ENCODE measurements at regions not wholly inside any gene's neighbourhood (a gene's known extent, or its start where the extent isn't known, plus 50 kb on each side); places are given as distances from the start of the nearest gene placed in this dataset.

DNA sequence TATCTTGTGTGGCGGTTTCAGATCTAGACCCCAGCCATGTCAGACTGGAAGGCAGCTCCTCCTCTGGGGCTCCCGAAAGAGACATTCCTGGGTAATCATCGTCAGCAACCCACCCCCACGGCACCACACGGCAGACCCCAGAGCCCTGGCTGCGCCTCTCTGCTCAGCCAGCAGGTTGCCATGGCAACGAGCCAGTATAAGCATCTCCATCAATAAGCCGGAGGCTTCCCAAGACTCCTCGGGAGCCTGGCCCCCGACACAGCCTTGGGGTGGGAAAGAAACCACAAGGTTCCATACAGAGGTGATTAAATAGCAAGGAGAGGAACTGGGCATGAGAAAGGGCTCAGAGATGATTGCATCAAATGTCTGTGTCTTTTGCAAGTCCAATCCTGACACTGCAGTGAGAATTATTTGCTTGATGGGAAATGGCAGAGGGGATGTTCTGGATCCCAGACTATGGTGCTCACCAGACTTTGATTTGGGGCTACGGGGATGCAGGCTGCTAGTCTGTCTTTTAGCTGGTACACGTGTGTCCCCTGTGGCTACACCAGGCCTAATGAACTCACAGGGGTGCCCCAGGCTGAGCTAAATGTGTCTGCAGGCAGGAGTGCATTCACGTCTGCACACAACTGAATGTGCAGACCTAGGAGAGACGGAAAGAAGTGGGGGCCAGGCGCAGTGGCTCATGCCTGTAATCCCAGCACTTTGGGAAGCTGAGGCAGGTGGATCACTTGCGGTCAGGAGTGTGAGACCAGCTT is 320.5 kb upstream of the TNRC6C start:
- no peak for DNase-seq

- DNase-seq = no peak
Measured at GRCh38 chr17:77640252-77640651, 318.3 kb upstream of the TNRC6C start.

GRCh38 chr17:77640916-77641605 is 317.4 kb upstream of the TNRC6C start:
- DNase-seq = no peak

- DNase-seq = no peak
Measured at GRCh38 chr17:77641718-77642117, 316.8 kb upstream of the TNRC6C start.

- no peak for DNase-seq
Measured at GRCh38 chr17:77644181-77645071, 314.1 kb upstream of the TNRC6C start.

- DNase-seq = no peak
Measured at GRCh38 chr17:77645072-77646045, 313.1 kb upstream of the TNRC6C start.

GRCh38 chr17:77646046-77646430 is 312.5 kb upstream of the TNRC6C start:
- no peak for DNase-seq

GRCh38 chr17:77647531-77647930 is 311.0 kb upstream of the TNRC6C start:
- no peak for DNase-seq

- no peak for DNase-seq
Measured at GRCh38 chr17:77649717-77650211, 308.7 kb upstream of the TNRC6C start.

- no peak for DNase-seq
Measured at GRCh38 chr17:77651988-77652387, 306.5 kb upstream of the TNRC6C start.

- no peak for DNase-seq
Measured at GRCh38 chr17:77654296-77654695, 304.2 kb upstream of the TNRC6C start.

DNA sequence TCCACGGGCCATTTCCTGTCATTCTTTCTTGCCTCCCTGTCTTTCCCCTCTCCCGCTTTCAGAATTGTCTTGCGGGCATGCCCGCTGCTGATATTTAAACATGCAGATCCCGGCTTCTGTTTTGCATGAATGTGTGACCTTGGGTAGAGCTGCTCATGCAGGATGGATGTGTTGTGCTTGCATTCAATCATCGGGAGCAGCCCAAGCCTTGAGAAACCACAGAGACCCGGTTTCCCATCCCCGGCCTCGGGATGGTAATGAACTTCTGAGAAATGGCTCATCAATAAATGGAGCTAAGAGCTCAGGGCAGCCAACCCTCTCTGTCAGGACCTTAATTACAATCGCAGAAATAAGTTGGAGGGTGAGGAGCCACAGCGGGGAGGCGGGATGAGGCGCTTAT is 303.7 kb upstream of the TNRC6C start:
- DNase-seq = no peak

DNA sequence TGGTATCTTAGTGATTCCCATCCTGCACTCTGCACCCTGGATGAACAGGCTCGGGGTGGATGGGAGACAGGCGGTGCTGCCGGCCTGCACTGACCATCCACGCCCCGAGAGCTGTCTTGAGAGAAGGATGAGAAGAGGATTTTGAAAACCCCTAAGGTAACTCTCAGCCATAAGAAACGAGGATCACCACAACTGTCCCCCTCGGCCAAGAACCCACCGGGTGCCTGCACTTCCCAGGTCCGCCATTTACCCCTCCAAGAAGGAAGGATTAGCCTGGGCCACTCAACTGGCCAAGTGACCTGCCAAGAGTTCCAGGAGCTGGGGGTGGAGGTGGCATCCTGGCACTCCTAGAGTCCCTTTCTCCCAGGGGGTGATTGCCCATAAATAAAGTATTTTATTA is 302.4 kb upstream of the TNRC6C start:
- no peak for DNase-seq

- DNase-seq = no peak
Measured at GRCh38 chr17:77657839-77658238, 300.7 kb upstream of the TNRC6C start.

DNA sequence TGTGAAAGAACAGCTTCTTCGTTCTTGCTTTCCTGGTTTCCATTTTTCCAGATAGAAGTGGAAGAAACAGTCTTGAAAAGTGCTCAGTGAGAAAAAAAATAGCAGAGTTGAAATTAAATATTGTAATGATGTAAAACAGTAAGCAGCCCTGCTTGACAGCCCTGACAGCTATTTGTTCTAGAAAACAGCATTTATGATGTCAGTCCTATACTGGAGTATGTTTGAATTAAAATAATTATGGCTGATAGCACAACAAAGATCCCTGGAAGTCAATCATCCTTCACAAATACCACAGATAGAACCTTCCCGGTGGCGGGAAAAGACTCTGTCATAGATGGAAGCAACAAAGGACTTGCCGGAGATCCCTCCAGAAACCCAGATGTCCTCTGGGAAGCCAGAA is 298.0 kb upstream of the TNRC6C start:
- DNase-seq = no peak

- DNase-seq = no peak
Measured at GRCh38 chr17:77662833-77663232, 295.7 kb upstream of the TNRC6C start.

DNA sequence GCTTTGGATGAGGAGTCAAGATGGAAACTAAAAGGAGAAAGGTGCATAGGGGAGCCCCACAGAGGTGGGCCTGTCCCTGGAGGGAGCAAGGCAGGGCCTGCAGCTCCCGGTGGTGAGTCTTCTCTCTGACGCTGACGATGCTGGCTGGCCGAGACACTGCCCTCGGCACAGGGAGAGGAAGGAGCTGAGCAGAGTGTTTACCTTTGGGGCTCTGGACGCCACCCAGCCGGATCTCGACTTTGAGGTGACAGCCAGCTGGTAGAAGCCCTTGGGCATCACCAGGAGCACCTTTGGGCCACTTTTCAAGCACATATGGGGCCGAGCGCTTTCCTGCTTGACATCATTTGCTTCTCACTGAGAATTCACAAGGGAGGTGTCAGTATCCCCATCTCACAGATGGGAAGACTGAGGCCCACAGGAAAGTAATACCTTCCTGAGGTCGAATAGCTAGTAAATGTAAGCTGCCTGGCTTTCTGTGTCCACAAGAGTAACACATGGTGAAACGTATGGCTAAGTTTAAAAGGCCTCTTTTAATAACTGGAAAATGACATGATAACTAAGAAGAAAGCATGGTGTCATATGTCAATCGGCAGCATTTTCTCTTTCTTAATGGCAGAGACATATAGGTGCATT is 294.3 kb upstream of the TNRC6C start:
- no peak for DNase-seq

GRCh38 chr17:77665833-77666232 is 292.7 kb upstream of the TNRC6C start:
- no peak for DNase-seq

GRCh38 chr17:77666462-77666861 is 292.0 kb upstream of the TNRC6C start:
- peak; percentile 17 for DNase-seq

- peak; percentile 78 for DNase-seq
Measured at GRCh38 chr17:77666881-77667395, 291.6 kb upstream of the TNRC6C start.

GRCh38 chr17:77667478-77667877 is 291.0 kb upstream of the TNRC6C start:
- no peak for DNase-seq

Measured in RPMI8226 (cell line).